SH-SY5Y (cell line): ENCODE measurements at regions not wholly inside any gene's neighbourhood (a gene's known extent, or its start where the extent isn't known, plus 50 kb on each side); places are given as distances from the start of the nearest gene placed in this dataset.

ENCODE experiments used
- GATA2 ChIP-seq: IDR thresholded peaks from 2 replicates; pipeline ENCODE4 v1.6.1; 2011; ENCODE audit warnings: mild to moderate bottlenecking, low read depth, low read length
- GATA3 ChIP-seq: IDR thresholded peaks from 2 replicates; pipeline ENCODE4 v1.6.1; 2011; ENCODE audit warnings: low read depth, mild to moderate bottlenecking, low read length, moderate library complexity

- no peak for TF ChIP-seq GATA3
- no peak for TF ChIP-seq GATA2
These were observed 414.1 kb downstream of the ACTL7B start for GRCh38 chr9:108441726-108442125.
